SK-N-SH (cell line): ENCODE measurements at regions not wholly inside any gene's neighbourhood (a gene's known extent, or its start where the extent isn't known, plus 50 kb on each side); places are given as distances from the start of the nearest gene placed in this dataset.

Source experiments
- CTCF ChIA-PET: fragments of 300-600, 350-600 bp; formaldehyde crosslinking; extraction: SDS; loops from one replicate; lab custom pipeline; 2021; lab: Yijun Ruan, JAX
- POLR2A ChIA-PET: fragments of 350-600 bp; sonication (Branson Sonifier 250); formaldehyde crosslinking; extraction: SDS; loops from one replicate; lab custom pipeline; 2020; ENCODE audit warnings: antibody characterized with exemption, inconsistent platforms; lab: Yijun Ruan, JAX
- DNase-seq: peaks from one replicate; pipeline ENCODE4 v3.0.0; 2012
- H2AFZ ChIP-seq: fragments of 200-600 bp; sonication (generic); 2 replicates; pipeline ENCODE4 v1.8.1; 2016; ENCODE audit warnings: antibody characterized with exemption, mild to moderate bottlenecking, low read depth
- H3F3A ChIP-seq: fragments of 200-600 bp; sonication (generic); replicated peaks from 2 replicates; pipeline ENCODE3; 2016; ENCODE audit warnings: antibody characterized with exemption, mild to moderate bottlenecking; ENCODE audit not compliant: insufficient read depth
- H3K27ac ChIP-seq, 2 experiments: fragments of 200-500 bp in 1 of 2; fragments of 200-600 bp in 1 of 2; sonication (Bioruptor generic) in 1 of 2; sonication (generic), shearing (Covaris generic) in 1 of 2; 2 replicates each; pipeline versions ENCODE4 v1.5.1 to v1.6.1; 2014 to 2016; ENCODE audit warnings: low read depth in 2 of 2, inconsistent platforms in 1 of 2, low read length in 1 of 2, mild to moderate bottlenecking in 1 of 2, mixed read lengths in 1 of 2
- H3K27me3 ChIP-seq: fragments of 200-600 bp; sonication (generic), shearing (Covaris generic); 2 replicates; pipeline ENCODE4 v1.6.1; 2016; ENCODE audit warnings: mixed run types; ENCODE audit not compliant: insufficient read depth
- H3K36me3 ChIP-seq, 2 experiments: fragments of 200-500 bp in 1 of 2; fragments of 200-600 bp in 1 of 2; sonication (Bioruptor generic) in 1 of 2; sonication (generic) in 1 of 2; replicated peaks in 1 of 2; 2 replicates each; pipeline versions ENCODE3 to v1.5.1; 2014 to 2016; ENCODE audit warnings: low read length in 1 of 2, mild to moderate bottlenecking in 1 of 2; ENCODE audit not compliant: insufficient read depth in 2 of 2, control insufficient read depth in 1 of 2
- H3K4me1 ChIP-seq, 2 experiments: fragments of 200-500 bp in 1 of 2; fragments of 200-600 bp in 1 of 2; sonication (Bioruptor generic) in 1 of 2; sonication (generic), shearing (Covaris generic) in 1 of 2; 2 replicates each; pipeline versions ENCODE4 v1.5.1 to v1.6.1; 2014 to 2016; ENCODE audit warnings: low read depth in 1 of 2, low read length in 1 of 2, mixed run types in 1 of 2; ENCODE audit not compliant: insufficient read depth in 2 of 2, control insufficient read depth in 1 of 2
- H3K4me2 ChIP-seq: fragments of 200-600 bp; sonication (generic), shearing (Covaris generic); 2 replicates; pipeline ENCODE4 v1.6.1; 2017; ENCODE audit warnings: mixed run types
- H3K4me3 ChIP-seq, 2 experiments: fragments of 200-500 bp in 1 of 2; fragments of 200-600 bp in 1 of 2; sonication (Bioruptor generic) in 1 of 2; sonication (generic), shearing (Covaris generic) in 1 of 2; 2 replicates each; pipeline versions ENCODE4 v1.5.1 to v1.8.1; 2014 to 2016; ENCODE audit warnings: low read depth in 2 of 2, inconsistent platforms in 1 of 2, low read length in 1 of 2, mild to moderate bottlenecking in 1 of 2, mixed read lengths in 1 of 2, moderate library complexity in 1 of 2
- H3K79me2 ChIP-seq: fragments of 200-600 bp; sonication (generic); 2 replicates; pipeline ENCODE4 v1.8.1; 2017; ENCODE audit warnings: mild to moderate bottlenecking; ENCODE audit not compliant: insufficient read depth
- H3K9ac ChIP-seq: fragments of 200-600 bp; sonication (generic); 2 replicates; pipeline ENCODE4 v1.6.1; 2017; ENCODE audit warnings: mixed run types
- H3K9me2 ChIP-seq: fragments of 200-600 bp; sonication (generic); 2 replicates; pipeline ENCODE4 v1.6.1; 2017; ENCODE audit warnings: mixed run types
- H3K9me3 ChIP-seq: fragments of 200-600 bp; sonication (generic); 2 replicates; pipeline ENCODE4 v1.6.1; 2017; ENCODE audit warnings: mixed run types, mild to moderate bottlenecking, moderate library complexity
- H4K20me1 ChIP-seq: fragments of 200-600 bp; sonication (generic); 2 replicates; pipeline ENCODE4 v1.6.1; 2017; ENCODE audit warnings: mild to moderate bottlenecking, mixed run types; ENCODE audit not compliant: insufficient read depth
- ELF1 ChIP-seq: IDR thresholded peaks from 2 replicates; pipeline ENCODE4 v1.4.0; 2012
- EP300 ChIP-seq, 2 experiments: IDR thresholded peaks; 2 replicates each; pipeline versions ENCODE4 v1.4.0 to v1.6.1; 2012; ENCODE audit warnings: borderline replicate concordance in 1 of 2, low read depth in 1 of 2, low read length in 1 of 2
- EZH2phosphoT487 ChIP-seq: fragments of 200-600 bp; sonication (generic); IDR thresholded peaks from 2 replicates; pipeline ENCODE4 v1.6.1; 2017; ENCODE audit warnings: low read depth, mixed run types, mild to moderate bottlenecking, antibody characterized with exemption, moderate library complexity, borderline replicate concordance
- FOSL2 ChIP-seq: IDR thresholded peaks from 2 replicates; pipeline ENCODE4 v1.4.0; 2012; ENCODE audit warnings: low read depth, mild to moderate bottlenecking, moderate library complexity, borderline replicate concordance
- GABPA ChIP-seq: IDR thresholded peaks from 2 replicates; pipeline ENCODE4 v1.4.0; 2012; ENCODE audit warnings: low read depth, mild to moderate bottlenecking
- GATA2 ChIP-seq: sonication (generic); formaldehyde crosslinking; IDR thresholded peaks from 2 replicates; pipeline ENCODE4 v1.5.0; 2020; ENCODE audit warnings: mild to moderate bottlenecking, missing genetic modification reagents
- JUND ChIP-seq: IDR thresholded peaks from 2 replicates; pipeline ENCODE4 v1.4.0; 2012
- MXI1 ChIP-seq: IDR thresholded peaks from 2 replicates; pipeline ENCODE4 v1.6.1; 2012; ENCODE audit warnings: mild to moderate bottlenecking, low read depth, low read length, improper control_type of control experiment
- NRF1 ChIP-seq: IDR thresholded peaks from 2 replicates; pipeline ENCODE4 v1.6.1; 2012; ENCODE audit warnings: low read depth, mild to moderate bottlenecking, low read length
- RAD21 ChIP-seq: IDR thresholded peaks from 2 replicates; pipeline ENCODE4 v1.6.1; 2012; ENCODE audit warnings: mild to moderate bottlenecking, low read length
- RCOR1 ChIP-seq: fragments of 150-350 bp; IDR thresholded peaks from 2 replicates; pipeline ENCODE4 v1.6.1; 2017; ENCODE audit warnings: antibody characterized with exemption, low read length
- SIN3A ChIP-seq: IDR thresholded peaks from 2 replicates; pipeline ENCODE4 v1.6.1; 2012; ENCODE audit warnings: low read depth, mild to moderate bottlenecking, low read length, moderate library complexity, borderline replicate concordance
- SMC3 ChIP-seq: IDR thresholded peaks from 2 replicates; pipeline ENCODE4 v1.6.1; 2012; ENCODE audit warnings: low read depth, low read length, improper control_type of control experiment
- YY1 ChIP-seq: IDR thresholded peaks from 2 replicates; pipeline ENCODE4 v1.4.0; 2012; ENCODE audit warnings: low read depth, mild to moderate bottlenecking
- WGBS: methylation state at CpG from one replicate; pipeline ENCODE4 v1.1.6; 2017; ENCODE audit warnings: low lambda C conversion rate; 5-methylcytosine and 5-hydroxymethylcytosine counted together
- TF ChIP-seq, protein P1 (sequence below): IDR thresholded peaks from 2 replicates; pipeline ENCODE4 v1.4.0; 2012; ENCODE audit warnings: low read depth, borderline replicate concordance
- TF ChIP-seq, protein P2 (sequence below): fragments of 150-350 bp; IDR thresholded peaks from 2 replicates; pipeline ENCODE4 v1.6.1; 2017; ENCODE audit warnings: antibody characterized with exemption, low read length, low read depth, borderline replicate concordance
- TF ChIP-seq, protein P3 (sequence below): fragments of 150-350 bp; IDR thresholded peaks from 2 replicates; pipeline ENCODE4 v1.6.1; 2016; ENCODE audit warnings: mild to moderate bottlenecking, low read depth, low read length
- TF ChIP-seq, protein P4 (sequence below): IDR thresholded peaks from 2 replicates; pipeline ENCODE4 v1.6.1; 2012; ENCODE audit warnings: mild to moderate bottlenecking, low read depth, low read length, moderate library complexity
- TF ChIP-seq, protein P5 (sequence below): IDR thresholded peaks from 2 replicates; pipeline ENCODE4 v1.4.0; 2012; ENCODE audit warnings: low read depth, borderline replicate concordance
- TF ChIP-seq, protein P6 (sequence below): IDR thresholded peaks from 2 replicates; pipeline ENCODE4; 2012

DNA sequence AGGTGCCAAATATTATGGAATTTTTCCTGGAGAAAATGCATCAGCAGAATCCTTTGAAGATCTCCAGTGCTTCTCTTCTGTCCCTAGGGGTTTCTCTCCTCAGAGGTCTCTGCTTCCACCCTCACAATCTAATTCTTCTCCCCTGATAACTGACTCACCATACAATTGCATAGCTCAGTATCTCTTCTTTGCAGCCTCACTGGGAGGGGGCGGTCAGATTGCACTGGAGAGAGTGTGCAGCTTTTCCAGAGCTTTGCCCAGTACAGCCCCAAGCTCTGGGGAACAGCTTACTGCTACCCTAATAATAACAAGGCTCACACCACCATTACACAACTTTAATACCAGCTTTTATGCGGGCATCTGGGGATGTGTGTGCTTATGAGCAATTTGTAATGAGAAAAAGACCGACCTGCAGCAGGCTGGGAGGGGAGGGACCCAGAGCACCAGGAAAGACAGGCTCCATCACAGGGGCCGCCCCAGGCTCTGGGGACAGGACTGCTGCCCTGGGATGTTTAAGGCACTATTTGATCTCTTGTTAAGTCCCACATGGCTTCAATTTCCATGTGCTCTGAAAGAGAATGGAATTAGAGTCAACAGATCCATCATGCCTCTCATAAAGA lies 276.6 kb upstream of the SIX2 start:
- Histone ChIP-seq H3K27ac (no peak overlapping the region), H3K9me3 (no peaks in the 10 kb centered on the region), H3K79me2 (no peaks in the 10 kb centered on the region), H3K4me1 (peaks cover 5 to 22% of the 10 kb centered on the region in 2 experiments; a peak in 3 of 4 replicates), H3K4me2 (no peak overlapping the region), H3K9me2 (no peaks in the 10 kb centered on the region), H3K36me3 (no peaks in the 10 kb centered on the region), H4K20me1 (no peaks in the 10 kb centered on the region), H2AFZ (no peak overlapping the region), H3K9ac (no peak overlapping the region), H3K4me3 (no peak overlapping the region), H3F3A (peaks cover 20% of the 10 kb centered on the region), H3K27me3 (no peaks in the 10 kb centered on the region)
- CTCF ChIA-PET: interaction anchor here (0.6 to 1.4 kb wide), 5 partner anchors 15 to 304 kb away, joined by 3 to 6 read pairs (median 3); no protein-coding TSS in a partner anchor
- no peak for DNase-seq
- 72% methylated on average over 4 of the region's 4 CpGs for WGBS
- POLR2A ChIA-PET: no interaction called here
- TF ChIP-seq GATA2 (CRISPR knock-in tag): no peak
- TF ChIP-seq YY1: no peak
- TF ChIP-seq, protein P1, sequence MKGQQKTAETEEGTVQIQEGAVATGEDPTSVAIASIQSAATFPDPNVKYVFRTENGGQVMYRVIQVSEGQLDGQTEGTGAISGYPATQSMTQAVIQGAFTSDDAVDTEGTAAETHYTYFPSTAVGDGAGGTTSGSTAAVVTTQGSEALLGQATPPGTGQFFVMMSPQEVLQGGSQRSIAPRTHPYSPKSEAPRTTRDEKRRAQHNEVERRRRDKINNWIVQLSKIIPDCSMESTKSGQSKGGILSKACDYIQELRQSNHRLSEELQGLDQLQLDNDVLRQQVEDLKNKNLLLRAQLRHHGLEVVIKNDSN: no peak
- TF ChIP-seq, protein P2, sequence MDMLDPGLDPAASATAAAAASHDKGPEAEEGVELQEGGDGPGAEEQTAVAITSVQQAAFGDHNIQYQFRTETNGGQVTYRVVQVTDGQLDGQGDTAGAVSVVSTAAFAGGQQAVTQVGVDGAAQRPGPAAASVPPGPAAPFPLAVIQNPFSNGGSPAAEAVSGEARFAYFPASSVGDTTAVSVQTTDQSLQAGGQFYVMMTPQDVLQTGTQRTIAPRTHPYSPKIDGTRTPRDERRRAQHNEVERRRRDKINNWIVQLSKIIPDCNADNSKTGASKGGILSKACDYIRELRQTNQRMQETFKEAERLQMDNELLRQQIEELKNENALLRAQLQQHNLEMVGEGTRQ: no peak
- TF ChIP-seq, protein P3, sequence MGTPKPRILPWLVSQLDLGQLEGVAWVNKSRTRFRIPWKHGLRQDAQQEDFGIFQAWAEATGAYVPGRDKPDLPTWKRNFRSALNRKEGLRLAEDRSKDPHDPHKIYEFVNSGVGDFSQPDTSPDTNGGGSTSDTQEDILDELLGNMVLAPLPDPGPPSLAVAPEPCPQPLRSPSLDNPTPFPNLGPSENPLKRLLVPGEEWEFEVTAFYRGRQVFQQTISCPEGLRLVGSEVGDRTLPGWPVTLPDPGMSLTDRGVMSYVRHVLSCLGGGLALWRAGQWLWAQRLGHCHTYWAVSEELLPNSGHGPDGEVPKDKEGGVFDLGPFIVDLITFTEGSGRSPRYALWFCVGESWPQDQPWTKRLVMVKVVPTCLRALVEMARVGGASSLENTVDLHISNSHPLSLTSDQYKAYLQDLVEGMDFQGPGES: no peak
- TF ChIP-seq SMC3: no peak
- no peak for TF ChIP-seq RCOR1
- TF ChIP-seq EZH2phosphoT487: no peak
- TF ChIP-seq, protein P4, sequence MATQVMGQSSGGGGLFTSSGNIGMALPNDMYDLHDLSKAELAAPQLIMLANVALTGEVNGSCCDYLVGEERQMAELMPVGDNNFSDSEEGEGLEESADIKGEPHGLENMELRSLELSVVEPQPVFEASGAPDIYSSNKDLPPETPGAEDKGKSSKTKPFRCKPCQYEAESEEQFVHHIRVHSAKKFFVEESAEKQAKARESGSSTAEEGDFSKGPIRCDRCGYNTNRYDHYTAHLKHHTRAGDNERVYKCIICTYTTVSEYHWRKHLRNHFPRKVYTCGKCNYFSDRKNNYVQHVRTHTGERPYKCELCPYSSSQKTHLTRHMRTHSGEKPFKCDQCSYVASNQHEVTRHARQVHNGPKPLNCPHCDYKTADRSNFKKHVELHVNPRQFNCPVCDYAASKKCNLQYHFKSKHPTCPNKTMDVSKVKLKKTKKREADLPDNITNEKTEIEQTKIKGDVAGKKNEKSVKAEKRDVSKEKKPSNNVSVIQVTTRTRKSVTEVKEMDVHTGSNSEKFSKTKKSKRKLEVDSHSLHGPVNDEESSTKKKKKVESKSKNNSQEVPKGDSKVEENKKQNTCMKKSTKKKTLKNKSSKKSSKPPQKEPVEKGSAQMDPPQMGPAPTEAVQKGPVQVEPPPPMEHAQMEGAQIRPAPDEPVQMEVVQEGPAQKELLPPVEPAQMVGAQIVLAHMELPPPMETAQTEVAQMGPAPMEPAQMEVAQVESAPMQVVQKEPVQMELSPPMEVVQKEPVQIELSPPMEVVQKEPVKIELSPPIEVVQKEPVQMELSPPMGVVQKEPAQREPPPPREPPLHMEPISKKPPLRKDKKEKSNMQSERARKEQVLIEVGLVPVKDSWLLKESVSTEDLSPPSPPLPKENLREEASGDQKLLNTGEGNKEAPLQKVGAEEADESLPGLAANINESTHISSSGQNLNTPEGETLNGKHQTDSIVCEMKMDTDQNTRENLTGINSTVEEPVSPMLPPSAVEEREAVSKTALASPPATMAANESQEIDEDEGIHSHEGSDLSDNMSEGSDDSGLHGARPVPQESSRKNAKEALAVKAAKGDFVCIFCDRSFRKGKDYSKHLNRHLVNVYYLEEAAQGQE: no peak
- TF ChIP-seq FOSL2: no peak
- no peak for TF ChIP-seq EP300 (IDR thresholded peaks at IDR 0.05; ENCODE audit: borderline replicate concordance in 1 of 2, low read depth in 1 of 2, low read length in 1 of 2)
- TF ChIP-seq, protein P5, sequence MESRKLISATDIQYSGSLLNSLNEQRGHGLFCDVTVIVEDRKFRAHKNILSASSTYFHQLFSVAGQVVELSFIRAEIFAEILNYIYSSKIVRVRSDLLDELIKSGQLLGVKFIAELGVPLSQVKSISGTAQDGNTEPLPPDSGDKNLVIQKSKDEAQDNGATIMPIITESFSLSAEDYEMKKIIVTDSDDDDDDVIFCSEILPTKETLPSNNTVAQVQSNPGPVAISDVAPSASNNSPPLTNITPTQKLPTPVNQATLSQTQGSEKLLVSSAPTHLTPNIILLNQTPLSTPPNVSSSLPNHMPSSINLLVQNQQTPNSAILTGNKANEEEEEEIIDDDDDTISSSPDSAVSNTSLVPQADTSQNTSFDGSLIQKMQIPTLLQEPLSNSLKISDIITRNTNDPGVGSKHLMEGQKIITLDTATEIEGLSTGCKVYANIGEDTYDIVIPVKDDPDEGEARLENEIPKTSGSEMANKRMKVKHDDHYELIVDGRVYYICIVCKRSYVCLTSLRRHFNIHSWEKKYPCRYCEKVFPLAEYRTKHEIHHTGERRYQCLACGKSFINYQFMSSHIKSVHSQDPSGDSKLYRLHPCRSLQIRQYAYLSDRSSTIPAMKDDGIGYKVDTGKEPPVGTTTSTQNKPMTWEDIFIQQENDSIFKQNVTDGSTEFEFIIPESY: no peak
- TF ChIP-seq, protein P6, sequence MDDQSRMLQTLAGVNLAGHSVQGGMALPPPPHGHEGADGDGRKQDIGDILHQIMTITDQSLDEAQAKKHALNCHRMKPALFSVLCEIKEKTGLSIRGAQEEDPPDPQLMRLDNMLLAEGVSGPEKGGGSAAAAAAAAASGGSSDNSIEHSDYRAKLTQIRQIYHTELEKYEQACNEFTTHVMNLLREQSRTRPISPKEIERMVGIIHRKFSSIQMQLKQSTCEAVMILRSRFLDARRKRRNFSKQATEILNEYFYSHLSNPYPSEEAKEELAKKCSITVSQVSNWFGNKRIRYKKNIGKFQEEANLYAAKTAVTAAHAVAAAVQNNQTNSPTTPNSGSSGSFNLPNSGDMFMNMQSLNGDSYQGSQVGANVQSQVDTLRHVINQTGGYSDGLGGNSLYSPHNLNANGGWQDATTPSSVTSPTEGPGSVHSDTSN: no peak
- no peak for TF ChIP-seq GABPA
- TF ChIP-seq JUND: no peak
- TF ChIP-seq MXI1: no peak
- no peak for TF ChIP-seq SIN3A
- no peak for TF ChIP-seq NRF1
- TF ChIP-seq ELF1: no peak
- TF ChIP-seq RAD21: no peak
